Pons (tissue), 1 donor: ENCODE measurements at regions not wholly inside any gene's neighbourhood (a gene's known extent, or its start where the extent isn't known, plus 50 kb on each side); places are given as distances from the start of the nearest gene placed in this dataset.
"Not testable (repeated sequence)": the region's sequence is repeated elsewhere in the genome, so short reads cannot be mapped to it uniquely, and the experiment has no call there.

Experiments used
- DNase-seq: peaks from one replicate; pipeline ENCODE4 v3.0.0-alpha.2; 2016; ENCODE audit warnings: low spot score

DNA sequence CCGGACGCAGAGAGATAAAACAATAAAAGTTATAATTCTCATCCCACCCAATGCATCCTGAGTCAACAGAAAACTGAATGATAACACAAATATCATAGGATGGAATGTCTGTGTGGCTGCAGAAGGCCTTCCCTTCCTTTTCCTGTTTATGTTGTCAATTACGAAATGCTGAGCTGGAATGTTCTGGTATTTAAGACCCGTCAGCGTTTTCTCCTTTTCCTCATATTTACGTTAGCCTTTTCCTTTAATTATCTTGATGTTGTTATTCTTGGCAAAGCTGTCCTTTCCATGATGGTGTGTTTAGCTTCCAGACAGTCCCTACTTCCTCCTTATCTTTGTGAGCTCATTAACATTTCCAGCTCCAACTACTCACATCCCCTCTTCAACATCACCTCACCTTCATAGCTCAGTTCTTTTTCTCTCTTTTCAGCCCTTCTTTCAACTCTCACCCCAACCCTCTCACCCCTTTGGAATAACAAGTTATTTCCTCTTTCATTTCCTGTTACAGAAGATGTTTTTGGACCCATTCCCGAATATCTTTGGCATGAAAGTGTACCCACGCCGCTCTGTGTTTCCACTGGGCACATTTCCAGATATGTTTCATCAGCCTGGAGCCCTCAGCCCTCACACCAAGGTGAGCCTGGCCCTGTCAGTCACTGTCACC lies 221.6 kb downstream of the NR2F1-AS1 start:
- DNase-seq: no peak

DNA sequence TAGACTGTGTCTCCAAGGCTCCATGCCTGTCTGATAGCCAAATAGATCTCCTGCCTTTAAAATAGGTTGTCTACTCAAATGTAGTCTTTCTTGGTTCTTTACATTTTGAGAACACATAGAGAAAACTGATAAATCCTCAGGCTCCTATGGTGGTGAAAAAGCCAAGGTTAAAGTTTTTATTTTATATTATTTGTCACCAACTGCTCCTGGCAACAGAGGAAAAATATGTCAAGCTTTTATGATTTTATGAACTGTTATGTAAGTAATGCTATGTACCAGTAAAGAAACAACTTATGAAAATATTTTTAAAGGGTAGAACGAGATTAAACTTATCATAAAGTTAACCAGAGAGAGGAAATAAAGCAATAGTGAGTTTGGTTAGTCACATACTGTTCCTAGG lies 222.8 kb downstream of the NR2F1-AS1 start:
- DNase-seq: no peak

DNA sequence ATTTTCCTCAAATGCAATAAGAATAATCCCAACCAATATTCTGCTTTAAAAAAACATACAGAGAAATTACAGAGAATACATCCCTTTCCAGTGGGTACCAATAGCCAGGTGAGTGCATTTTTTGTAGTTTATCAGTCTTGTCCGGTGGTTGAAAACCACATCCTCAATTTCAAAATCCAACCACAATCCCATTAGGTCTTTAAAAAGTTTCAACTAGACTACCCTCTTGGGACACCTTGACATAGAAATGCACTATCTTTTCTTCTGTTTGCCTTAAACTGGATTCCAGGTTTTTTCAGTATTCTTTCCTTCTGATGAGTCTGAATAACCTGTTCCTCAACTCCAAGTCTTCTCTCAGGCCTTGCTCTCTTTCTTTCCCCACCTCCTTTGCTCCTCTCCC lies 223.3 kb downstream of the NR2F1-AS1 start:
- DNase-seq: no peak

DNA sequence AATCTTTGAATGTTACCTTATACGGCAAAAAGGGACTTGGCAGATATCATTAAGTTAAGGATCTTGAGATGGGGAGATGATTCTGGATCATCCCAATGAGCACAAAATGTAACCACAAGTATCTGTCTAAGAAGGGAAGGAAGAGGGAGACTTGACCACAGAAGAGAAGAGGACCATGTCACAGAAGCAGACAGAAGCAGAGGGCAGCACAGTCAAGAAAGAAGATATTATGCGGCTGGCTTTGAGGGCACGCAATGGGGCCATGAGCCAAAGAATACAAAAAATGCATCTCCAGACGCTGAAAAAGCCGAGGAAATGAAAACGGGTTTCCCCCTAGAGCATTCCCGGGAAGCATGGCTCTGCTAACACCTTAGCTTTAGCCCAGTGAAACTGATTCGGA lies 225.3 kb downstream of the NR2F1-AS1 start:
- no peak for DNase-seq

DNA sequence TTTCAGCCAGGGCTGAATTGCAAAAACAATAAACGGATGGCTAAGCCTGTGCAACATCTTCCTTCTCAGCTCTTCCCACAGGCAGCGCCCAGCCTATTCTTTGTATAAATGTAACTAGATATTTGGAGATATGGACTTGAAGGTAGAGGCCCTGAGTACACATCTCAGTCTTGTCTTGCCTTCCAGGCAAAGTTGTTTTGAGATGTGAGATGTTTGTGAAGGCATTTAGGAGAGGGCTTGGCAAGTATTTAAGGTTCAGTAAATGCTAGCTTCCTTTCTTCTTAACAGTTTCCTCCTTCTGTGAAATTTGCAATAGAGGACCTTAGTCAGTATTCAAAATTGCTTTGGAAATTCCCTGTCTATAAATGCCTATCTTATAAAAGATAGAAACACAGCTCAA lies 228.8 kb downstream of the NR2F1-AS1 start:
- no peak for DNase-seq

DNA sequence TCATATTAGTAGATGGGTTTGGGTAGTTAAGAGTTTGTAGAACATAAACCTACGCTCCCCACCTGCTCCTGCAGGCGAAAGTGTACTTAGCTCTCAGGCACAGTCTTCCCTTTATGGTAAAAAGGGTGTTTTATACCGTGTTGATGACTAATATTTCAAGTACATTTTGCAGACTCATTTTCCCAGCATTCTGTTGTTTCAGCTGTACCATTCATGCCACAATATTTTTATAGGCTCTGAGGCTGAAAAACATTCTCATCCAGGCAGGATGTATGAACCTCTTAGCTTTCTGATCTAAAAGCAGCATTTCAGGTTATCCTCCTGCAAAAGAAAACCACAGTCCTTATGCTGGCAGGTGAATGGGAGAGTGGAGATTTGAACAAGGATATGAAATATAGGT lies 231.4 kb downstream of the NR2F1-AS1 start:
- DNase-seq: no peak

DNA sequence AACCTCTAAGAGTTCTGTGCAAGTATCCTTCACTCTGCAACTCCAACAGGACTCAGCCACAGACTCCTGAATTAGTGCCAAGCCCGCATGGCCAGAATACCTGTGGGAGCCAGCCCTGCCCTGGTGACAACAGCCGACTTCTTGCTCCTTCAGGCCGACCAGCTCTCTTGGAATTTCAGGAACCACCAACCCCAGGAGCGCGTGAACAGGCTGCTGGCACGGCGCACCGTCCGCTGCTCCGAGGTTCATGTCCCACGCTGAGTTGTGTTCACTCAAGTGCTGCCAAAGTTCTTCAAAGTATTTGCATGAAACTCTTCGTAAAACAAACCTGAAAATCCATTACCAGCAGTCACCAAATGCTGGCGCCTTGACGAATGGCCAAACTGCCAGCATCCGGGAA lies 232.8 kb downstream of the NR2F1-AS1 start:
- DNase-seq: no peak

DNA sequence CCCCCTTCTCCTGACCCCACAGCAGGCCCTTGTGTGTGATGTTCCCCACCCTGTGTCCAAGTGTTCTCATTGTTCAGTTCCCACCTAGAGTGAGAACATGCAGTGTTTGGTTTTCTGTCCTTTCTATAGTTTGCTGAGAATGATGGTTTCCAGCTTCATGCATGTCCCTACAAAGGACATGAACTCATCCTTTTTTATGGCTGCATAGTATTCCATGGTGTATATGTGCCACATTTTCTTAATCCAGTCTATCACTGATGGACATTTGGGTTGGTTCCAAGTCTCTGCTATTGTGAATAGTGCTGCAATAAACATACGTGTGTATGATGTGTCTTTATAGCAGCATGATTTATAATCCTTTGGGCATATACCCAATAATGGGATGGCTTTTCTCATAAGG lies 234.2 kb downstream of the NR2F1-AS1 start:
- DNase-seq: not testable (repeated sequence)

DNA sequence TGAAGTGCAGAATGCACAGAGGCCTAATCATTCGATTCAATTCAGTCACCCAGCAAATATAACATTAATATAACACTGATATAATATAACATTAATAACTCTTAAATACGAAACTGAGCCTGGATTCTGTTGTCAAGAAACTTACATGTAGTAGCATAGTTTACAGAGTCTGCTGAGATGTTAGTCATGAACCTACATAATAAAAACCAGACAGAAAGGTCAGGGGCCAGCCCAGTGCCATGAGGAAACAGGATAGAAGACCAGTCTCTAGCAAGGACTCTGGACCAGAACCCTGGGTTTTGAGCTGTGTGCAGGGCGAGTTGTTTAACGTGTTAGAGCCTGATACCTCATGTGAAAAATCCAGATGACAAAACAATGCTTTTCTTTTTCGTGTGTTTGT lies 234.7 kb downstream of the NR2F1-AS1 start:
- no peak for DNase-seq

DNA sequence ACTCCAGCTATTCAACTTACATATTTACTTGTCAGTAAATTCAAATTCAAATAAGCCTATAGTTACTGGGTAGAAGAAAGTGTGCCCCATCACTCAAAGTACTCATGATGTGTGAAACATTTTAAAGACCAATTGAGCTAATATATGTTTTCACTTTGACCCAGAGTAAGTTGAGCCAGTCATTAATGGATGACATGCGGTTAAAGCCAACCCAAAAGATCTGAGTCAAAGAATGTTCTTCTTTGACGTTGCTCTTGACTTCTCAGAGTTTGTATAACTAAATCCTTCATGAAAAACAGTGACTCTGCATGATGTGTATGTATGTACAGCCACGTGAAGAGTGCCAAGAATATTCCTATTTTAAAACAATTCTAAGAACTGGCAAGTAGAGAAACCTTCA lies 237.4 kb downstream of the NR2F1-AS1 start:
- DNase-seq: no peak

DNA sequence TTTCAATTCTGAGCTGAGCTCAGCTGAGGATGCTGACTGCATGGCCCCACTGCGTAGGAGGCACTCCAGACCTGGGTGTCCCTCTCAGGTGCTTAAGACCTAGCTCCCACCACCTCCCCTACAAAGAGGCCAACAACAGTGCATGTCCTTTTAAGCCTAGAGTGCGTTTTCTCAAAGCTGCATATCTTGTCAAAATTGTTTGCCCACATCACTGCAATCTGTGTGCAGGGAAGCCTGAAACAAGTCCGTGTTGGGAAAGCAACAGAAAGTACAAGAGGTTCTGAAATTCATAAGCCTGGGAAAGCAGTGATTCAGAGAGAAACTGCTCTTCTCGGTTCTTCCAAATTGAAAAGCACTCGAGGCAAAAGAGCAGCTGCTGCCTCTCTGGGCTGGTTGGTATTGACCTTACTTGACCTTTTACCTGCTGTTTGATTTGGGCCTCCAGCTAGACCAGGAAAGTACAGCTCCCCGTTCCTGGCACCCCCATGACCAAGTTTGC lies 238.4 kb downstream of the NR2F1-AS1 start:
- DNase-seq: peak; percentile 6

DNA sequence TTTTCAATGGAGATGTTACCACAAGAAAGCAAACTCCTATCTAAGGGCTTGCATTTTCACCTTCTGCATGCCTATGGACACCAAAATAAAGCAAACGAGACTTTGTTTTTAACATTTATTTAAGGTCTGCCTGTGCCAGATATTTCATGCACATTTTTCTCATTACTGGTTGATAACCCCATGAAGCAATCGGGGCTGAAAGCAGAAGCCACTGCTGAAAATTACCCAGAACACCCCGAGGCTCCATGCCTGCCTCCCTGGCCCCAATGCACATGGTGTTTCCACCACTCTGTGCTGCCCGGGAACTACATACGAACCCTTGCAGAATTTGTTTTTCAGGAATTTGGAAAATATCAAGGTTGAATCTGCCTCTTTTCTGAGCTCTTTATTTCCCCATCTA lies 240.1 kb downstream of the NR2F1-AS1 start:
- no peak for DNase-seq

DNA sequence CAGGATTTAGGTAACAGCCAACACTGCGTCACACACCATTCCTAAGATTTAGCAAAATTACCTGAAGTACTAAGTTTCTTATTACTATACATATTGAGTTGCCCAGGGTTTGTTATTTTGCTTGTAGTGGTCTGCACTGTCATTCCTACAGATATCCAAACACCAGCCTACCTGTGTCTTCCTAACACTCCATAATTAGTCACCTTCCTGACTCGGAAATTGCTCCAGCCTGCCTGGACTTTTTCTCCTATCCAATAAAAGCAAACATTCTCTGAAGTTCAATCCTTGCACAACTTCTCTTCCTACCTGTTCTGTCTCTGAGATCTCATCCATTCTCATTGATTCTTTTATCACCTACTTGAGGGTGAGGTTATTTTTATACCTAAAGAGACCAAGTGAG lies 243.9 kb downstream of the NR2F1-AS1 start:
- DNase-seq: no peak

DNA sequence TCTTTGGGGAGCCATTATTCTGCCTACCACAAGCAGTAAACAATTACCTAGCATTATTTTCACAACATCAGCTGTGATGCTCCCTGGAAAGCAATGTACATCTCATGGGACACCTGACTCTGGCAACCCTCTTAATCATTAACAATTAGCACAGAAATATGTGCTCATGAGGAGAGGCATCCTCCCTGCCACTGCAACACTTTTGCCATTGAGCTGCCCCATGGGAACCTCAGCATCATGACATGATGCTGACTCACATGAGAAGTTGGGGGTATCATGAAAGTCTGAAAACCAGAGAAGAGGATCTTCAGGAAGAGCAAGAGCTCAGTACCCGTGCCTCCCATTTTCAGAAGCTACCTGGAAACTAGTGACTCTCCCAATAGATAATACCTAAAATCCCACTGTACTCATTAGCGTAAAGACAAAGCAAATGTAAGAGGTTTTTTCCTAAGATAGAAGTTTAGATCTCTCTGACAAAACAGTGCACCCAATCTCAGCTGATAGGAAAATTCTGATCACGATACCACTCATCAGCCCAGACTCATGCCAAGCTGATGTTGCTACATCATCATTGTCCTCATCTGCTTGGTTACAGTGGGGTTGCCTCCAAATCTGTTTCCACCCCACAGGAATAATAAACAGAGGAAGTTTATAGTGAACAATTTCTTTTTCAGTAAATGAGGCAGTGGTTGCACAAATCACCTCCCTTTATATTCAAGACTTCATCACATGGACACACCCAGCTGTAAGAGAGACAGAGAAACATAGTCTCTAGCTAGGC lies 244.5 kb downstream of the NR2F1-AS1 start:
- DNase-seq: no peak

DNA sequence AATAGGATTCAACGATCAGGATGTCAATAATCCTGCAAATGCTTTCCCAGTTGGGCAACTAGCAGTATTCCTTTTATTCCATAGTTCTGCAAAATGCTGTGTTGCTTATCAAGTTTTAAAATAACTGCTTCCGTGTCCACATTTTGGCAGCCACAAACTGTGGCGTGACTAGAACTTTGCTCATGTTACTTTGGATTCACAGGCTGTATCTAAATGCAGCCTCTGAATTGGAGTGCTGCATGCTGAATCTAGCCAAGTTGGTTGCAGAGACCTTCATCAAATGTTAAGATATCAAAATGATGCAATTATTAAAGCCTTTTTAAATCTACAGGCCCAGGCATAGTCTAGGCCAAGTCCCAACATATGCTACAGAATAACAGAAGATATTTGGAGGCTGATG lies 249.2 kb downstream of the NR2F1-AS1 start:
- DNase-seq: no peak

DNA sequence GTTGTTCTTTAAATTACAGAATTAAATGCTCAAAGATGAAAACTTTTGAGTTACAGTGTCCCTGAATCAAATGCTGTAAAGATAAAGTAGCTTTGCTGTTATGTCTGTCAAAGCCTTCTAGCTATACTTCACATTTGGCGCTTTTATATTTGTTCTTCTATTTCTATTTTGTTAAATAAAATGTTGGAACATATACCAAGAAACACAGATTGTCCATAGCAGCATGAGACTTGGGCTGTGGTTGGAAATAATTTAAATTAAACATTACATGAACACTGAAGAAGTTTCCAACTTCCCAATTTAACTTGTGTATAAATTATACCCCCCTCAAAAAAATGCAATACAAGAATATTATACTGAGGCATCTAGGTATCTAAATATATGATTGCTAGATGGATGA lies 249.8 kb downstream of the NR2F1-AS1 start:
- no peak for DNase-seq

DNA sequence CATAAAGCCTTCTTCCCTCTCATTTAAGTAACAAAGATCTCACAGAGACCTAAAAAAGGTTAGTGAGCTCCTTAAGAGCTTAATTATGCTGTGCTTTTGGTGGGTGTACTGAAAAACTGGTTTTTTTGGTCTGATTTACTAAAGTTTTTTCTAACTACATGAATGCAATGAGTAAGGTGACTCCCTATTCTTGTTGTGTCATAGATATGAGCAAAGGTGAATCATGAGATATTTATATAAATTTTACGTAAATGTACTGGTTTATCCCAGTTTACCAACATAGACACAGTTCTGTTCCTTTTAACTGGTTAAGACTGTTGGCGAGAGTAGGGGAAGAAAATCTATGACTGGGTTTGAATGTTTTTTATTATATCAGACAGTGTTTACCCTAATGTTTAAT lies 250.5 kb downstream of the NR2F1-AS1 start:
- no peak for DNase-seq

DNA sequence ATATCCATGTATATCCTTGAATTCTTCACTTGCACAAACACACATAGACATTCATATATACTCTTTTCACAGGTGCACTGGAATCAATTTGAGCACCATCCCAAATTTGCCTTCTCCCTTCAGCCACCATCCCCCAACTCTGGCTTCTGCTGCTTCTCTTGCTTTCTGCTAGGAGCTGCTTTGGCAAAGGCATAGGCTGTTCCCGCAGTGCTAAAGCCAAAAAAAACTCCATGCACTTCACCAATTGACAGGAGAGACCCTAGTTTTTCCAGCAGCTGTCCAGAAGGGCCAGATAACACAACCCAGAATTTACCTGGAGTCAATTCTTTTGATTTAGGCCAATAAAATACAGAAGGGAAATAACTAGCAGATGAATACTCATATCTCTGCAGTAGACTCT lies 251.3 kb downstream of the NR2F1-AS1 start:
- no peak for DNase-seq

DNA sequence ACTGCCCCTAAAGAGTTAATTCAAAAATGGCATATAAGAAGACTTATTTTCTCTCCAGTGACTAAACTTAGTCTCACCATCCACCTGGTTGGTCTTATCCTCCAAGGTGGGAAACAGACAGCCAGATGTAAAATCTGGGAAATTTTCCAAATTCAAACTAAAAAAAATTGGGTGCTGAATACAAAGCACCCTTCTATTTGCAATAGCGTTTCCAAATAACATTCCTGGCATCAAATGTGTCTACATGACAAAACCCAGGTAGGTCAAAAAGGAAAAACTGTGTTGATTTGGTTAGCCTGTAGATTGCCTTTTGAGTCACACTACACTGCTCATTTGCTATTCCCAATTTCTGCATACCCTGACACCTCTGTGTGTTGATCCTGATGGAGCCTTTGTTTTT lies 252.2 kb downstream of the NR2F1-AS1 start:
- DNase-seq: no peak

DNA sequence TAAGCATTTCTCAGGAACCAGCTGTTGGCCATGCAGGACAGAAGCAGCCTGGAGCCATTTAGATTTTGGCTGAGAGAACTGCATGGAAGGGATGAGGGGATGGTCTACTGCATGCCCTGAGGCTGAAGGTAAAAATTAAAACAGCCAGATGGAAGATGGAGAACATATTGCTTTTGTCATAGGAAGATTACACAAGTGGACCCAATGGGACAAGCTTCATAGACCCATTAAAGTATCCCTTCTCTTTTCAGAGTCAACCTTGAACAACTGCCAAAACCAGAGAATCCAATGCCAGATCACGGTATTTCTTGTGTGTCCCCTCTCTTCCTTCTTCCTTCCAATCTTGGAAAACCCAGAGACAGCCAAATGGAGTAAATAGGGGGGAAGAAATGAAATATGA lies 253.4 kb downstream of the NR2F1-AS1 start:
- DNase-seq: no peak

DNA sequence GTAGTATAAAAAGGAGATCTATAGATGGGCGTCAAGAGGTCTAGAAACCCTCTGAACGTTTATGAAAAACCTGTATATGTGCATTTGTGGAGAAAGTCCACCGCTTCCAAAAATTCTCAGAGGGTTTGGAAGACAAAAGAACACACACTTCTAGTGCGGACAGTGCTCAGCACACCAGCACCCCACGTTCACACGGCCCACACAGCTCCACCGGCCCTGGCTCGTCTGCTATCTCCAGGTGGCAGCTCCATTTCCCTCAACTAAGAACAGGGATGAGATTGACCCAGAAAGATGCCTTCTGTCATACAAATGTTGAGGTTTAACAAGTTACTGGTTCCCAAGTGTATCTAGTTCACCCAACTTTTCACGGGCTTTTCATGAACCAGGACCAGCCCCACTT lies 255.1 kb downstream of the NR2F1-AS1 start:
- no peak for DNase-seq

DNA sequence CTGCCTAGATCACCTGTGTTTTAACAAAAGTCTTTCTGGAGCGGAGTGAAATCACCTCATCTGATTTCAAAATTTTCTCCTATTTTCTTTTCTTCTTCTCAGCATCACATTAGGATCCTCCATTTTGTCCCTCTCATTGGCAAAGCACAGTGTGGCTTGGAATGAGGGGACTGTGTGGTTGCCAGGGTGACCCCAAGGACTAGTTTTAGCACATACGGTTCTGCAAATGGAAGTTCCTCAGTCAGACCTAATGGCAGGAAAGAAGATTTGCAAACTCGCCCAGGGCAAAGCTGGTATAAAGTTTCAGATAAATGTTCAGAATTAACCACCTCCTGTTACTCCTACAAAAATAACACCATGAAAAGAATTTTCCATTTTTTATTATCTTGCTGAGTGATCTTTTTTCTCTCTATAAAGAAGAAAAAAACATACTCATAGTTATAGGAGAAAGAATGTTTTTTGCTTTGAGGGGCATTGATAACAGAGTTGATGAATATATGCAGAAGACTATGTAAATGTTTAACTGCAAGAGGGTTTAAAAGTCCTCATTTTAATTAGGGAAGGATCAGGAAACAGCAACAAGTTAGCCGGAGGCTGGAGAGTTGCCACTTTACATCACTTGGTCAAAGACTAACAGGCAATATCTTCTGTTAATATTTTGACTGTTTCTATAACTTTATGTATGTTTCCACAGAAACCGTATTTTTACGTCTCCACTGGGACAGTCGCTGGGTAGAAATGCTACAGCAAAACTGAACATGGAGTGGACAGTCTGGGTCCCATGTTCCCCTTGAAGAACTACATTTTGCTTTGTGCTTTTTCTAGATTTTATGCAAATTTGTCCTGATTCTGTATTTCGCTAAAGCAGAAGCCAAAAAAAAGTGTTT lies 257.8 kb downstream of the NR2F1-AS1 start:
- DNase-seq: no peak
